ENCODE measurements at regions not wholly inside any gene's neighbourhood (a gene's known extent, or its start where the extent isn't known, plus 50 kb on each side); places are given as distances from the start of the nearest gene placed in this dataset.

DNA sequence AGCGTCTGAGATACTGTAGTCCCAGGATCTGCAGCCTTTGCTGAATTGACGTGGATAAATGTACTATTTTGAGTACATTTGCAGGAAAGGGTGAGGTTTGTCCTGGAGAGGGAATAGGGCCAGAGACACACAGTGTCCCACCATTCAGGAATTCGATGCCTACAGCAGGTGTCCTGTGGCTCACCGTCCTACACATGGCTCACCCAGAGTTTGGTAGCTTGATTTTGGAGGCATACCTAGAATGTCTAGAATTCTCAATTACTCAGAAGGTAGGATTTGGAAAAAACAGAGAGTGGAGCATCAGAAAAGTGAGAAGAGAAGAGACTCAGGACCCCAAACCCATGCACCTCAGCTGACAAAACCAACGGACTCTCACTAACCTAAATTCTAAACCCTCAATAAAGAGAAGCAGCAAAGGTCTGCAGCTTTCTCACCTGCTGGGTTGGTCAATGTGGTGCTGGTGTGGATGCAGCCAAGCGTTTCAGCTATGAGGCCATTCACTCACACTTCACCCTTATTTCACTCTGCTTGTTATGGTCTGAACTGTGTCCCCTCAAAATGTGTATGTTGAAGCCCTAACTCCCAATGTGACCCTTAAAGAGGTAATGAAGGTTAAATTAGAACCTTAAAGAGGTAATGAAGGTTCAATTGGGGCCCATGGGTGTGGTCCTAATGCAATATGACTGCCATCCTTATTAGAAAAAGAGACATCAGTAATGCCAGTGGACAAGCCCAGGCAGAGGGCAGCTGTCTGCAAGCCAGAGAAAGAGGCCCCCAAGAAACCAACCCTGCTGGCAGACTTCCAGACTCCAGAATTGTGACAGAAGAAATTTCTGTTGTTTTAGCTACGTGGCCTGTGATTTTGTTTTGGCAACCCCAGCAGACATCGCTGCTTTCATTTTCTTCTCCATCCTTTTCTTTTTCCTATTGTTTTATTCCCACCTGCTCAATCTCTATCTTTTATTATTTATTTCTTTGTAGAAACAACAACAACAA lies 187.8 kb downstream of the SNX19 start:
- ATAC-seq, result no peak
- in situ Hi-C loops (cut with MboI; ENCODE audit: low sequenced_read_pairs in 4 of 4), result no loop called here

DNA sequence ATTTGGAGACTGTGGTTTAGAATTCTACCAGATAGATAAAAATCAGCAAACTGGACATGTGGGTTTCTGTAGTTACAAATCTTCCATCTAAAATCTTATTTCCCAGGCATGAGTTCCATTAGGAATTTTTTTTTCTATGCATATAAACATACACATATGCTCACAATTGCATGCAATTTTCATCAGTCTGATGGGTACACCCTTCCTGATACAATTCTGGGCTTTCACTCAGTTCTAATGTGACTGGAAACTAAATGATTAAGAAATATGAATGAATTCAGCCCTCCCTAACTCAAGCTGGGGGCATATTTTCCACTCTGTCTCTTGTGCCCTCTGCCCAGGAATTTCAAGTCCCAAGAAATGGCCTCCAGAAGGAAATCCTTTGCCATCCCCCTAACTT lies 187.1 kb downstream of the SNX19 start:
- Histone ChIP-seq H3K4me1 (peaks cover 0 to 4% of the 10 kb centered on the region in 2 donors), H3K27ac (no peak overlapping the region), H3K36me3 (no peaks in the 10 kb centered on the region), H3K4me3 (no peak overlapping the region), H3K9me3 (peaks cover 0 to 4% (median 0%) of the 10 kb centered on the region in 3 donors), H3K27me3 (no peaks in the 10 kb centered on the region)
- in situ Hi-C loops (cut with MboI; ENCODE audit: low sequenced_read_pairs in 4 of 4), result no loop called here
- no peak for DNase-seq
- TF ChIP-seq, protein P1, sequence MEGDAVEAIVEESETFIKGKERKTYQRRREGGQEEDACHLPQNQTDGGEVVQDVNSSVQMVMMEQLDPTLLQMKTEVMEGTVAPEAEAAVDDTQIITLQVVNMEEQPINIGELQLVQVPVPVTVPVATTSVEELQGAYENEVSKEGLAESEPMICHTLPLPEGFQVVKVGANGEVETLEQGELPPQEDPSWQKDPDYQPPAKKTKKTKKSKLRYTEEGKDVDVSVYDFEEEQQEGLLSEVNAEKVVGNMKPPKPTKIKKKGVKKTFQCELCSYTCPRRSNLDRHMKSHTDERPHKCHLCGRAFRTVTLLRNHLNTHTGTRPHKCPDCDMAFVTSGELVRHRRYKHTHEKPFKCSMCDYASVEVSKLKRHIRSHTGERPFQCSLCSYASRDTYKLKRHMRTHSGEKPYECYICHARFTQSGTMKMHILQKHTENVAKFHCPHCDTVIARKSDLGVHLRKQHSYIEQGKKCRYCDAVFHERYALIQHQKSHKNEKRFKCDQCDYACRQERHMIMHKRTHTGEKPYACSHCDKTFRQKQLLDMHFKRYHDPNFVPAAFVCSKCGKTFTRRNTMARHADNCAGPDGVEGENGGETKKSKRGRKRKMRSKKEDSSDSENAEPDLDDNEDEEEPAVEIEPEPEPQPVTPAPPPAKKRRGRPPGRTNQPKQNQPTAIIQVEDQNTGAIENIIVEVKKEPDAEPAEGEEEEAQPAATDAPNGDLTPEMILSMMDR (IDR thresholded peaks at IDR 0.05 in 4 of 5, conservative IDR thresholded peaks at IDR 0.05 in 1 of 5), result no peak
- TF ChIP-seq POLR2A (IDR thresholded peaks at IDR 0.05), result no peak
- no peak for ATAC-seq
- intact Hi-C loops (cut with DNase I; ENCODE audit: low total_unique reads), result no loop called here

More for the DNA sequence above, 187.8 kb downstream of the SNX19 start:
- Histone ChIP-seq H3K27ac (no peak overlapping the region), H3K36me3 (no peaks in the 10 kb centered on the region), H3K4me3 (no peak overlapping the region), H3K9me3 (peaks cover 0 to 4% (median 0%) of the 10 kb centered on the region in 3 donors), H3K27me3 (no peaks in the 10 kb centered on the region), H3K4me1 (peaks cover 0 to 4% of the 10 kb centered on the region in 2 donors)
- intact Hi-C loops (cut with DNase I; ENCODE audit: low total_unique reads), result no loop called here
- no peak for TF ChIP-seq POLR2A (IDR thresholded peaks at IDR 0.05)
- TF ChIP-seq, protein P1 (IDR thresholded peaks at IDR 0.05 in 4 of 5, conservative IDR thresholded peaks at IDR 0.05 in 1 of 5), result no peak
- DNase-seq, result no peak

- no peak for DNase-seq
- no peak for ATAC-seq
- peaks cover 0 to 4% (median 0%) of the 10 kb centered on the region in 3 donors for H3K9me3 ChIP-seq
- no peak overlapping the region for H3K27ac ChIP-seq
- no peak overlapping the region for H3K4me3 ChIP-seq
- intact Hi-C loops (cut with DNase I; ENCODE audit: low total_unique reads), result no loop called here
- in situ Hi-C loops (cut with MboI; ENCODE audit: low sequenced_read_pairs in 4 of 4), result no loop called here
- no peaks in the 10 kb centered on the region for H3K27me3 ChIP-seq
- TF ChIP-seq, protein P1 (IDR thresholded peaks at IDR 0.05 in 4 of 5, conservative IDR thresholded peaks at IDR 0.05 in 1 of 5), result no peak
- no peak for TF ChIP-seq POLR2A (IDR thresholded peaks at IDR 0.05)
- no peaks in the 10 kb centered on the region for H3K36me3 ChIP-seq
- peaks cover 0 to 4% of the 10 kb centered on the region in 2 donors for H3K4me1 ChIP-seq
Observed at GRCh38 chr11:130729678-130730300, 186.5 kb downstream of the SNX19 start.

DNA sequence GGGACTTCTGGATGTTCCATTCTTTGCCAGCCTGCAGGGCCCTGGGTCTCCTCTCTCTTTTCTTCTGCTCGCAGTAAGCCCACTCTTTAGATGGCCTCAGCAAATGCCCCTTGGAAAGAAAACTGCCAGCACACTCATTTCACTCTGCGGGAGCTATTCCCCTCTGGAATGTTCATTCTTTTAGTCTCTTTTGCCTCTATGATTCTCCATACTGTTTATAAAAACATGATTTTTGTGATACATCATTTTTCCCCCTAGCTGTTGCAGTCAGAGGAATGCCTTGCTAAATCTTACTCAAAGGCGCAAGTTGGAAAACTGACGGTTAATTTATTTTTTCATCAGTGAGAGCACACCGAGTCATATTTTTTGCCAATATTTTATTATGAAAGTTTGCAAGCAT lies 184.9 kb downstream of the SNX19 start:
- intact Hi-C loops (cut with DNase I; ENCODE audit: low total_unique reads), result no loop called here

More for the DNA sequence above, 184.9 kb downstream of the SNX19 start:
- ATAC-seq (no peak), DNase-seq (no peak)
- Histone ChIP-seq H3K27me3 (no peaks in the 10 kb centered on the region), H3K4me3 (no peak overlapping the region), H3K9me3 (peaks cover 0 to 4% (median 0%) of the 10 kb centered on the region in 3 donors), H3K4me1 (peaks cover 0 to 2% of the 10 kb centered on the region in 2 donors), H3K36me3 (no peaks in the 10 kb centered on the region), H3K27ac (no peak overlapping the region)
- in situ Hi-C loops (cut with MboI; ENCODE audit: low sequenced_read_pairs in 4 of 4), result no loop called here
- TF ChIP-seq POLR2A (IDR thresholded peaks at IDR 0.05), result no peak
- TF ChIP-seq, protein P1 (IDR thresholded peaks at IDR 0.05 in 4 of 5, conservative IDR thresholded peaks at IDR 0.05 in 1 of 5), result no peak

Measured in gastrocnemius medialis (tissue), 4 donors.